Glutamatergic neuron (in vitro differentiated cells): ENCODE measurements at regions not wholly inside any gene's neighbourhood (a gene's known extent, or its start where the extent isn't known, plus 50 kb on each side); places are given as distances from the start of the nearest gene placed in this dataset.

Experiments
- DNase-seq: peaks from one replicate; pipeline ENCODE4 v3.0.0; 2022
- H3K27ac Mint-ChIP-seq: one replicate; pipeline ENCODE4 v1.8.0; 2020; ENCODE audit warnings: mild to moderate bottlenecking, mixed read lengths, inconsistent platforms; ENCODE audit not compliant: unreplicated experiment
- H3K27me3 Mint-ChIP-seq: one replicate; pipeline ENCODE4 v1.8.0; 2020; ENCODE audit warnings: mild to moderate bottlenecking, moderate library complexity, mixed read lengths, inconsistent platforms; ENCODE audit not compliant: unreplicated experiment
- H3K36me3 Mint-ChIP-seq: one replicate; pipeline ENCODE4 v1.8.0; 2020; ENCODE audit warnings: mild to moderate bottlenecking, mixed read lengths, inconsistent platforms; ENCODE audit not compliant: unreplicated experiment
- H3K4me1 Mint-ChIP-seq: one replicate; pipeline ENCODE4 v1.8.0; 2020; ENCODE audit warnings: mild to moderate bottlenecking, low read depth, mixed read lengths, inconsistent platforms; ENCODE audit not compliant: unreplicated experiment
- H3K4me3 Mint-ChIP-seq: one replicate; pipeline ENCODE4 v1.8.0; 2020; ENCODE audit warnings: mild to moderate bottlenecking, mixed read lengths, inconsistent platforms; ENCODE audit not compliant: unreplicated experiment
- H3K9me3 Mint-ChIP-seq: one replicate; pipeline ENCODE4 v1.8.0; 2020; ENCODE audit warnings: mild to moderate bottlenecking, moderate library complexity, mixed read lengths, inconsistent platforms; ENCODE audit not compliant: unreplicated experiment
- TF ChIP-seq, protein P1 (sequence below): fragments of 200-600 bp; sonication (generic); IDR thresholded peaks from one replicate; pipeline ENCODE4 v1.5.0; 2021; ENCODE audit not compliant: partially characterized antibody, unreplicated experiment

DNA sequence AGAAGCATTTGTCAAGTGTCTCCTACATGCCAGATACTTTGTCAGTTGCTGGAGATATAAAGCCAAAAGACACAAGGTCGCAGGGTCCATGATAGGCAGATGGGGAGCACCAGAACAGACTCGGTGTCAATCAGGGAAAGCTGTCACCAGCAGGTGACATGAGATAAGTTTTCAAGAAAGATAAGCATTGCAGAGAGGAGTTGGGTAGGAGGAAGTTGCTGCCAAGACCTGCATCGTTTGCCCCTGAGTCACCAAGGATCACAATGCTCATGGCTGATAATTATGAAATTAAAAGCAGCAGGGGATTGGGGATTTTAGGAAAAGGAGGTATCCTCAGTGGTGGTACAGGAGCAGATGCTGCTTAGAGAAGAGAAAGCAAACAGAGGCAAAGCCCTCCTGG lies 551.1 kb upstream of the CDH11 start:
- H3K27ac Mint-ChIP-seq = no peak overlapping the region
- H3K9me3 Mint-ChIP-seq = peaks cover 1% of the 10 kb centered on the region
- no peak overlapping the region for H3K4me3 Mint-ChIP-seq
- no peaks in the 10 kb centered on the region for H3K36me3 Mint-ChIP-seq
- peaks cover 3% of the 10 kb centered on the region for H3K27me3 Mint-ChIP-seq
- TF ChIP-seq, protein P1, sequence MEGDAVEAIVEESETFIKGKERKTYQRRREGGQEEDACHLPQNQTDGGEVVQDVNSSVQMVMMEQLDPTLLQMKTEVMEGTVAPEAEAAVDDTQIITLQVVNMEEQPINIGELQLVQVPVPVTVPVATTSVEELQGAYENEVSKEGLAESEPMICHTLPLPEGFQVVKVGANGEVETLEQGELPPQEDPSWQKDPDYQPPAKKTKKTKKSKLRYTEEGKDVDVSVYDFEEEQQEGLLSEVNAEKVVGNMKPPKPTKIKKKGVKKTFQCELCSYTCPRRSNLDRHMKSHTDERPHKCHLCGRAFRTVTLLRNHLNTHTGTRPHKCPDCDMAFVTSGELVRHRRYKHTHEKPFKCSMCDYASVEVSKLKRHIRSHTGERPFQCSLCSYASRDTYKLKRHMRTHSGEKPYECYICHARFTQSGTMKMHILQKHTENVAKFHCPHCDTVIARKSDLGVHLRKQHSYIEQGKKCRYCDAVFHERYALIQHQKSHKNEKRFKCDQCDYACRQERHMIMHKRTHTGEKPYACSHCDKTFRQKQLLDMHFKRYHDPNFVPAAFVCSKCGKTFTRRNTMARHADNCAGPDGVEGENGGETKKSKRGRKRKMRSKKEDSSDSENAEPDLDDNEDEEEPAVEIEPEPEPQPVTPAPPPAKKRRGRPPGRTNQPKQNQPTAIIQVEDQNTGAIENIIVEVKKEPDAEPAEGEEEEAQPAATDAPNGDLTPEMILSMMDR = no peak
- no peak for DNase-seq
- H3K4me1 Mint-ChIP-seq = no peaks in the 10 kb centered on the region

DNA sequence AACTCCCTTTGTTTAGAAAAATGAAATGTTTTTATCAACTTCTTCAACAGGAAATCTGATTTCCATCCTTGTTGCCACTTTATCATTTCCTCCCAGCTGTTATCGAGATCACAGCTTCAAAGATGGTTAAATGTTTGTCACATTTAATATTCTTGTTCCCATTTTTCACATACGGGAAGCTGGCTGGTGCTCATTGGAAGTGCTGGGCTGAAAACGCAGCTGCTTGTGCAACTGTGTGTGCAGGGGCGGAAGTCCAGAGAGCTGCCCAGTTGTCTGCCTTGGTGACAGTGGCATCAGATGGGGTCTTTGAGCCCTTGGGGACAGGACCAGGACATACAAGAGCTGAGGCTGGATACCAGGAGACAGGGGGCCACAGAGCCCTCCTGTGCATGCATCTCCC lies 549.2 kb upstream of the CDH11 start:
- Mint-ChIP-seq H3K27me3 (peaks cover 3% of the 10 kb centered on the region), H3K27ac (no peak overlapping the region), H3K4me1 (no peaks in the 10 kb centered on the region), H3K4me3 (no peak overlapping the region), H3K9me3 (no peaks in the 10 kb centered on the region), H3K36me3 (no peaks in the 10 kb centered on the region)
- DNase-seq = no peak
- TF ChIP-seq, protein P1 = no peak

DNA sequence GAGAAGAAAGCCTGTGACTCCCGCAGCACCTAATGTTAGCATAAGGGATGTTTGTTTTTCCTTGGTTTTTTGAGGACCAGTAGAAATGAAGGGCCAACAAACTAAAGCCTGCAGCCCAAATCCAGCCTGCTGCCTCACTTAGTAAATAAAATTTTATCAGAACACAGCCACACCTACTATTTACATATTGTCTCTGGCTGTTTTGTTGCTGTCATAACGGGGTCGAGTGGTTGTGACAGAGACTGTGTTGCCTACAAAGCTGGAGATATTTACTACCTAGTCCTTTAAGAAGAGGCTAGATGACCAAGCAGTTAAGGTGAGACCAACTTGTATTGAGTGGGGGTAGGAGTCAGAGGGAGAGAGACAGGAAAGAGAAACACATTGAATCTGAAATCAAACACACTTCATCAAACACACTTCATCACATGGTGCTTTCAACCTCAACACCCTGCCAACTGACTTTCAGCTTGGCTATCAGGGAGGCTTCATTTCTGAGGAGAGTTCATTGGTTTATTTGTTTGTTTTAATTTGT lies 546.3 kb upstream of the CDH11 start:
- Mint-ChIP-seq H3K9me3 (no peaks in the 10 kb centered on the region), H3K27ac (no peak overlapping the region), H3K36me3 (no peaks in the 10 kb centered on the region), H3K27me3 (peaks cover 3% of the 10 kb centered on the region), H3K4me3 (no peak overlapping the region), H3K4me1 (peaks cover 9% of the 10 kb centered on the region)
- TF ChIP-seq, protein P1 = no peak
- no peak for DNase-seq

DNA sequence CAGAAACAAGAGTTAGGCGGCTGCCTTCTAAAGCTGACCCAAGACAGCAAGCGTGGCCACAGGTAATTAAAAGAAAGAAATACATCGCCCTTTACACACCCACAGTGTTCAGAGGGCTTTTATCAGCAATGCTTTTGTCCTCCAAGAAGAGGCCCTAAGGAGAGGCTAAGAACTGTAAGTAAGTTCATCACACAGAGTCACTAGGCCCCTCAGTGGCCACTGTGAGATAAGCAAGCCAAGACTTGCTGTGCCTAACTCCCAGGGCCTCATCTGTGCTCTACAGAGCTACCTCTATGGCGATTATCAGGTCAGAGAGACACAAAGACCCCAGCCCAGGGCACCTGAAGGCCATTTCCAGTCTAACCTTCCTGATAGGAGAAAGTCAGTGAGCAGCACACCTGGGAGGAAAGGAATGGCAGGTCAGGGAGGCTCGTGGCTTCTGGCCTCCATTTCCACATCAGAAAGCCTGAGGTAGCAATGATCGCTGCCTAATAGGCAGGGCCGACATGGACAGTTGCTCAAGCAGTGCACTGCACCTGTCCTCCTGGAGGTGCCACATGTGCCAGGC lies 545.2 kb upstream of the CDH11 start:
- Mint-ChIP-seq H3K36me3 (no peaks in the 10 kb centered on the region), H3K9me3 (no peaks in the 10 kb centered on the region), H3K4me3 (no peak overlapping the region), H3K27me3 (peaks cover 3% of the 10 kb centered on the region), H3K27ac (no peak overlapping the region), H3K4me1 (peaks cover 9% of the 10 kb centered on the region)
- DNase-seq = no peak
- TF ChIP-seq, protein P1 = no peak

DNA sequence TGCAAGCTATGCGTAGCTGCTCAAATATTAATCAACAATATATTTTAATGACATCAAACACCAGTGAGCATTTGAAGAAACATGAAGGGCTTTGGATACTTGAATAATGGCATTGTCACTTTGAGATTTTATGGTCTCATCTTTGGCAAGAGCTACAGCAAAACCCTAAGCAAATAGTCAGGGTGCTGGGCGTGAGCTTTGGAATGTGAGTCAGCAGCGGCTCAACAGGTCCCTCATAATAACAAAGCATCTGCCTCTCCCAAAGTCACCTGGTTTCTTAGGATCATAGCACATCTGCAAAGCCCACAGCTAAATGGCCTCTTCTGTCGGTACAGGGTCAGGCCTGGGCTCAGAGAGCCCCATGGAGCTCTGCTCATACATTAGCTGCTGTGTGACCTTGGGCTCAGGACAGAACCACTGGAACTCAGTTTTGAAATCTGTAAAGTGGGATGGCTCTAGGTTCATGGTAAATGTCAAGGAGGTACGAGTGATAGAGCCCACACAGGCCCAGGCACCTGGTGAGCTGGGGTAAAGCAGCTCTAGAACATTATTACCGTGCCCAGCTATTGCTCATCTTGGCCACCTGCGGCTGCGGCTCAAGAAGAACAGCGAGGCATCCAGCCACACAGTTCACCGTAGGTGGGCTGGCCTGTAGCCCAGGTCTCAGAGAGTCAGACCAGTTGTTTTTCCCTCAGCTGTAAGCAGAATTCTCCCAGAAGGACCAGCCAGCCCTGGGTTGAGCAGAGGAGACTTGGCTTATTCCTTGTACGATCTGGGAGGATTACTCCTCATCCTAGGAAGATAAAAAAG lies 544.5 kb upstream of the CDH11 start:
- Mint-ChIP-seq H3K9me3 (no peaks in the 10 kb centered on the region), H3K4me3 (no peak overlapping the region), H3K27me3 (peaks cover 3% of the 10 kb centered on the region), H3K4me1 (peaks cover 9% of the 10 kb centered on the region), H3K27ac (no peak overlapping the region), H3K36me3 (no peaks in the 10 kb centered on the region)
- DNase-seq = no peak
- TF ChIP-seq, protein P1 = no peak
